Head of caudate nucleus (tissue), 42 donors: ENCODE measurements at regions not wholly inside any gene's neighbourhood (a gene's known extent, or its start where the extent isn't known, plus 50 kb on each side); places are given as distances from the start of the nearest gene placed in this dataset.

ENCODE experiments used
- DNase-seq, 42 donors: peaks; one replicate each; pipeline versions ENCODE4 v3.0.0 to v3.0.0-alpha.2; 2020 to 2021; ENCODE audit warnings: mixed read lengths in 7 of 42
- intact Hi-C: fragments of 100-400 bp; cut with DNase I; formaldehyde crosslinking; loops from one replicate; pipeline ENCODE4 v1.15.0; 2022

DNA sequence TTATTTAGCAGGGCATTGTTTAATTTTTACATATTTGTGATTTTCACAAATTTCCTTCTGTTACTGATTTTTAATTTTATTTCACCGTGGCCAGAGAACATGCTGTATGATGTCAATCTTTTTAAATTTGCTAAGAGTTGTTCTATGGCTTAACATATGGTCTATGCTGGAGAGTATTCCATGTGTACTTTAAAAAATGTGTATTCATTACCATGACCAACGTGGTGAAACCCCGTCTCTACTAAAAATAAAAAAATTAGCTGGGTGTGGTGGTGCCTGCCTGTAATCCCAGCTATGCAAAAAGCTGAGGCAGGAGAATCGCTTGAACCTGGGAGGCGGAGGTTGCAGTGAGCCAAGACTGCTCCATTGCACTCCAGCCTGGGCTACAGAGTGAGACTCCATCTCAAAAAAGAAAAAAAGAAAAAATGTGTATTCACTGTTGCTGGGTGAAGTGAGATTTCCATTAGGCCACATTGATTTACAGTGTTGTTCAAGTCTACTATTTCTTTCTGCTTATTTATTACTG is 258.2 kb downstream of the EDEM1 start:
- DNase-seq: no peak
- intact Hi-C loops: no loop called here

- DNase-seq: no peak
- intact Hi-C loops: no loop called here
Measured at GRCh38 chr3:5448246-5448645, 260.7 kb downstream of the EDEM1 start.

- intact Hi-C loops: no loop called here
- no peak for DNase-seq
Measured at GRCh38 chr3:5448816-5449215, 261.3 kb downstream of the EDEM1 start.

DNA sequence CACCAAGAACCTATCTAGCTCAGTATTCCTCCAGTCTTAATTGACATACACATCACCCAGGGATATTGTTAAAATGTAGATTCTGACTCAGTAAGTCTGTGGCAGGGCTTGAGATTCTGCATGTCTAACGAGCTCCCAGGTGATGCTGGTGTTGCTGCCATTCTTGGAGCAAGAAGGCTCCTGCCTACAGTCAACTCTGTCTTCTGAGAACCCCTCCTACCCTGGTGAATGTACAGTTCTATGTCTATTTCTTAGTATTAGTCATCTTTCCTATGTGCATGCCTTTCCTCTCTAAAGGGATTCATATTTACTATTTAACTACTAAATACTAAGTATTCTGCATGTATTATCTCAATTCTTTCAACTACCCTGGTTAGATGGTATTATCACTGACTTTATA is 268.7 kb downstream of the EDEM1 start:
- intact Hi-C loops: no loop called here
- peak in 19 of 42 donors; percentile 1 to 61 (median 28) for DNase-seq

- intact Hi-C loops: no loop called here
- no peak for DNase-seq
Measured at GRCh38 chr3:5458526-5458925, 271.0 kb downstream of the EDEM1 start.

DNA sequence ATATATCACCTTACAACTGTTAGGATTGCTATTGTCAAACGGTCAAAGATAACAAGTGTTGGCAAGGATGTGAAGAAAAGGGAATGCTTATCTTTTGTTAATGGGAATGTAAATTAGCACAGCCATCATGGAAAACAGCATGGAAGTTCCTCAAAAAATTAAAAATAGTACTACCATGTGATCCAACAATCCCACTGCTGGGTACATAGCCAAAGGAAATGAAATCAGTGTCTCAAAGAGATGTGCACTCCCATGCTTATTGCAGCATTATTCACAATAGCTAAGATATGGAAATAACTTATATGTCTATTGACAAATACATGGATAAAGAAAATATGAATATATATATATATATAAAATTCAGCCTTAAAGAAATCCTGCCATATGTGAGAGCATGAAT is 274.6 kb downstream of the EDEM1 start:
- intact Hi-C loops: no loop called here
- DNase-seq: no peak

GRCh38 chr3:5463991-5464390 is 276.5 kb downstream of the EDEM1 start:
- peak in 1 of 42 donors; percentile 3 for DNase-seq
- intact Hi-C loops: no loop called here

DNA sequence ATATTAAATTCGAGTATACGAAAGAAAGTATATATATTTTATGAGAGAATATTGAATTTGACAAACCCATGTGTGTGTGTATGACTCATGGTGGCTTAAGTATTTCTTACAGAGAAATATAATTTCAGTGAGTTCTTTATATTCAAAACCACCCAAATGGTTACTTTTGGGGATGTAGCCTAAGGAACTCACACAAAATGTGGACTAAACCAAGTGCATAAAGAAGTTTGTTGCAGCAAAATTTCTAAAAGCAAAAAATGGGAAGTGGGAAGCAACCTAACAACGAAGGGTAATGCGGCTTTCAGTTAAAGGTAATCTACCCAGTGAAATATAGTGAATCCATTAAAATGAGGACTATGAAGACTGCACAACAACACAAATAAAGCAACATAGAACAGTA is 277.1 kb downstream of the EDEM1 start:
- intact Hi-C loops: no loop called here

GRCh38 chr3:5465183-5465582 is 277.7 kb downstream of the EDEM1 start:
- DNase-seq: no peak
- intact Hi-C loops: no loop called here

More for the DNA sequence above, 277.1 kb downstream of the EDEM1 start:
- no peak for DNase-seq

- no peak for DNase-seq
- intact Hi-C loops: no loop called here
Measured at GRCh38 chr3:5466065-5466464, 278.6 kb downstream of the EDEM1 start.

GRCh38 chr3:5466717-5467116 is 279.2 kb downstream of the EDEM1 start:
- DNase-seq: no peak
- intact Hi-C loops: no loop called here

DNA sequence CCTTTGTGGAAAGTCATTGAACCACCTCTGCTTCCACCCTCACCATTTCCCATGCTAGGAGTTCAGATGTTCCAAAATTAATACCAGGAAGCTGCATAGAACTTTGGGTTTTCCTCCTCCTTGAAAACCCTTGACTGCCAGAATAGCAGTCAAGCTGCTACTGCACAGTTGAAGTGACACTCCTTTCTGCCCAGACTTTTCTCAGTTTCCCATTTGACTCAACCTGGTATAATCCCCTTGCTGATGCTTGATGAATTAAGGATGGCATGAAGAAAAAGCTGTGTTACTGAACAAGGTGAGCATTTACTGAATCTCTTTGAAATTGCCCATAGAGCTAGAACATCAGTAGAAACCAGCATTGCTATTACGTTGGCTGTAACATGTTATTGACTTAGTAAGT is 286.0 kb downstream of the EDEM1 start:
- no peak for DNase-seq
- intact Hi-C loops: no loop called here

DNA sequence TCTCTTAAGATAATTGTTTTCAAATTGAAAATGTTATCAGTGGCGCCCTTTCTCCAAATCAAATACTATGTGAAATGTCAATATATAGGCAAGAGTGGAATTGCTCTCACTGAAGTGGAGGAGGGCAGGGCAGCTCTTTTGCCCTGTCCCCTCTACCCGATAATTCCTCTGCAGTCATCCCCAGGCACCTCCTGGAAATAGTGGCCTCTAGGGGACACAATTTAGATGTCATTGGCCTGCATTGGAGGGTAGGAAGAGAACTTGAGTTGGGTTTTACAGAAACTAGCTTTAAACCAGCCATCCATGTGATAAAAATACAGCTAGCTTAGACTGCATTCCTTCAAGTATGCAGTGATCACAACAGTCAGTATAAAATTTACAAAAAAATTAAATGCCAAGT is 288.9 kb downstream of the EDEM1 start:
- intact Hi-C loops: no loop called here
- DNase-seq: no peak

DNA sequence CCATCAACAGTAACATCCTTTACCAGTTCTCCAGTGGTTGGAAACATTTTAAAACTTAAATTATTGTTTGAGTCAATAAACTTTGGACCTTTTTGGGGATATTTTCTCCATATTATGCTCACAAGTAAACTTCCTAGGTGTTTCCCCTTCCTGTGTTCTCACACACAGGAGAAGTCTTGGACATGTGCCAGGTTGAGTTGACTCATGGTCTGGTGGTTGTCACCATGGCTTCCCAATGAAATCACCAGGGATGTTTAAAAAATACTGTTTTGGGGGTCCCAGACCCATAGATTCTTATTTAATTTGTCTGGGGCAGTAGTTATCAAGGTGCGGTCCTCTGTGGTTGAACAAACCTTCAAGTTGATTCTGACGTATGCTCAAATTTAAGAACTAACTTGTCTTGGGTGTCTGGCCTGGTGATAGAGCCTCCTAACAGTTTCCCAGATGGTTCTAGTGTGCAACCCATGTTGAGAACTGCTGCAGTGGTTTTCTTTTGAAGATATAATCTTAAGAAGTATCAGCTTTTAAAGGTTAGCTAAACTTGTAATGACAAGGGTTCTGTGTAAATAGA is 291.8 kb downstream of the EDEM1 start:
- DNase-seq: no peak
- intact Hi-C loops: no loop called here

DNA sequence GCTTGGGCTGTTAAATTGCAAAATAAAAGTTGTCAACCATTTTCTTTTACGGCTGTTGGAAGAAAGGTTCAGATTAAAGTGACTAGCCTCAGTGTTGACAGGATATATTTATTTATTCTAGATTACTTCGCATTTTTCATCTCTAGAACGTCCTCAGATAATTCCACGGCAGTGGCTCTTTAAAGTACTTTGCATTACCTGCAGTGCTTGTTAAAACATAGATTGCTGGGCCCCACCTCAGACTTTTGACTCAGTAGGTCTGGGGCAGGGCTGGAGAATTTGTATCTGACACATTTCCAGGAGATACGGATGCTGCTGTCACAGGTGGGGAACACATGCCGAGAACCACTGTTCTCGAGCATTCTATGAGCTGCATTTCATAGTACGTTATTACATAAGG is 292.7 kb downstream of the EDEM1 start:
- DNase-seq: no peak
- intact Hi-C loops: no loop called here

DNA sequence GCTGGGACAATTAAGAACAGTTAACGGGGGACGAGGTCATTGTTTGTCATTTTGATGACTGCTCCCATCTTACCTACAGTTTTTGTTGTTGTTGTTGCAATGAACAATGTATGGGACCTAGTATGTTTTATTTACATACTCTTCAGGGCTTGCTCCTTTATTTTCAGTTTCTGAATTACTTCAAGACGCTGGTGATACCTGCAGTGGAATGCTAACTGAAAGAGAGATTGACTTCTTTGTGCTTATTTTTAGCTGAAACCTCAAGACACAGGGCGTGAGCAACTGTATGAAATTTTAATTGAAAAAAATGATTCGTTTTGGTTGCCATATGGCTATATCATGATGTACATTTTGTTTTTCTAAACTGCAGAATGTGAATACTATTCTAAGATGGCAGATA is 297.9 kb downstream of the EDEM1 start:
- intact Hi-C loops: no loop called here
- DNase-seq: no peak

- intact Hi-C loops: no loop called here
- DNase-seq: no peak
Measured at GRCh38 chr3:5488771-5489170, 301.3 kb downstream of the EDEM1 start.

DNA sequence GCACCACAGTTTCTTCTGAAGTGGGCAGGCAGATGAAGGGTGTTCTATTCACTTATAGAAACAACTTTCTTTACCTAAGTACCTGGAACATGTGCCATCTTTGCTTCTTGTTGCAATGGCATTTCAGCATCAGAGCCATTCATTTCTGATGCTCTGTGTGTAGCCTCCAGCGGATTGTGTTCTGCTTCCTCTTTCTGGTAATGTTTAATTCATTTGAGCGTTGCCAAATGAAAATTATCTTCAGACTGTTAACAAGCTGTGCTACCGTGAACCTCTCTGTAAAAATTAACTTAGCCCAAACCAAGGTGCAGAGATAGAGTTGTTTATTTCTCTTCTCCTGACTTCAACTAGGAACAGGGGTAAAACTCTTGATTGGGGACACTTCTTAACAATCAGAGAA is 302.0 kb downstream of the EDEM1 start:
- DNase-seq: no peak
- intact Hi-C loops: no loop called here

DNA sequence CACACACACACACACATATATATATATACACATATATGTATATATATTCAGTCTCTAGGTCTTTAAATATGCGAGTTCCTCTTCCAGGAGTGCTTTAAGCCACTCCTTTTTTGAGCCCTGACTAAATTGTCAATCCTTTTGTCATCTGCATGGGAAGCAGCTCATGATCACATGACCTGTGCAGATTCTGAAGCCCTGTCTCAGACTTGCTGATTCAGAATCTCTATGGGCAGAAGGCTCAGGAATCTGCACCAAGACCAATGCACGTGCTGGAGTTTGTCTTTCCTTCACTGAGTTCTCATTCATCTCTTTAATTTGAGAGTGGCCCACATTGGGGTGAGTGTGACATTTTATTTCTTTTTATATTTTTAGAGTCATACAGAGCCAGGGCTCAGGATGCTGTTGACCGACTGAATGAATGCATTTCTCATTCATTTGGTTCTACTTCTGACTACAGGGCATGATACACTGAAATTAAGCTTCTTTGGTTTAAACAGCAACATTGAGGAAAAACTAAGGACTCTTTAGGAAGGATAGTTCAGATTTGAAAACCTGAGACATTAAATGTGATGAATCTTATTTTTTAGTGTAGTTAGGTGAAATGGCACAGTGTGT is 307.5 kb downstream of the EDEM1 start:
- DNase-seq: no peak
- intact Hi-C loops: no loop called here

DNA sequence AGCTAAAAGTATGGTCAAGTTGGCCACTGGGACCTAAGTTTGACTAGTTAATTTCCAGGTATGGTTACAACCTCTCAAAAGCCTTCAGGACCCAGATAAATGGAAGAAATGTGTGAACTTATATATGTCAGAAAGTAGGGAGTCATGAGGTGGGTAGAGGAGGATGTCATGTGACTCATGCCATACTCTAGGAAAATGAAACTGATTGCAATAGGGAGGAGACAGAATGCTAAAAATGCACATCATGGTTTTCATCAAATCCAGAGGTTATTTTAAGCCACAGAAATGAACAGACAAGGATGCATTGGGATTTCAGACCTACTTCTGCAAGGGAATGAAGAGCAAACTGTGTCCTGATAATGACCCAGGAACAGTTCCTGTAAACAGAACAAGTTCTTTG is 310.0 kb downstream of the EDEM1 start:
- no peak for DNase-seq
- intact Hi-C loops: no loop called here

DNA sequence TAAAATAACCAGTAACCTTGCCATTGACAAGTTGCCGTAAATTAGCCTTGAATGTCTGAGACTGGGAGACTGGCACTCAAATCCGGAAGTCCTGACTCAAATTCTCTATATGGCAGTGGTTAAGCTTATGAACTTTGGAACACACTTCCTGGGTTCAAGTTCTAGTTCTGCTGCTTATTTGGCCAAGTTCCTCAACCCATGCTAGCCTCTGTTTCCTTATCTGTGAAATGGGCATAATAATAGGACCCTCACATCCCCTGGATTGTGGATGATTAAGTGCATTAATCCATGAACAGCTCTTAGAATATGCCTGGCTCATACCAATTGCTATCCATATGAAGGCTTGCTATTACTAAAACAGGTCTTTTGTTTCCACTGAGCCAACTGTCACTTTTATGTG is 311.5 kb downstream of the EDEM1 start:
- DNase-seq: no peak
- intact Hi-C loops: no loop called here
